ENCODE measurements at regions not wholly inside any gene's neighbourhood (a gene's known extent, or its start where the extent isn't known, plus 50 kb on each side); places are given as distances from the start of the nearest gene placed in this dataset.

DNA sequence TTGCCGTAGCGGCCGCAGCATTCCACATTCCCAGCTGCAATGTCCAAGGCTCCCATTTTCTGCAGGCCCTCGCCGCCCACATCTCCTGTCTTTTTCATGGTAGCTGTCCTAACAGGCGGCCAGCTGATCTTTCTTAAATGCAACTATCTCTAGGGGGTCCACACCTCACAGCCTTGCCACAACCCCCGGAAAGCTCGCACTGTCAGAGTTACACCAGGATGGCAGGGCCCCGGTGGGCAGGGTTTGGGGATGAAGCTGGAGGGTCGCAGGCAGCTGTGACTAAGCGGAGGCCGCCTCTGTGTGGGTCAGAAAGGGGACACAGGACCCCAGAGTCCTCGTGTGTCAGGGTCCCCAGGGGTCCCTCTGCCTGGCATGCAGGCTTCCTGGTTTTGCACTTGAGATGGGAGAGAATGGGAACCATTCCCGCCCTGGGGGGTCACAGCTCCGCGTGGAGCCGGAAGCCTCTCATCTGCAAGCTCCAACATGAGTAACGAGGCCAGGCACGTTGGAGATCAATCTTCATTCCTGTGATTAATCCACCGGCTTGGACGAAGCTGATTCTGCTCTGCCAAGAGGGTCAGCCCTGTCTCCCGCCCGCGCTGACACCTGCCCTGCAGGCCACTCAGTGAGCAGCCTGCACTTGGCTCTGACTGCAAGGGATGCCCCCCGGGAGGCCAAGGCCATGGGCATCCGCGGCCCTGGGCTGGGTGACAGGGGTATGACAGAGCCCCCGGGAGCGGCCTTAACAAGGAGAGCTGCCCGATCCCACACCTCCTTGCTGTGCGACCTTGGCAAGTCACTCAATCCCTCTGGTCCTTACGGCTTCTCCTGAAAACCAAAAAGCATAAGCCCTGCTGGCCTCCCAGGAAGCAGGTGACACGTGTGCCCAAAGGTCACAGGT lies 97.9 kb downstream of the ADRA2C start:
- Histone ChIP-seq H3K9me3 (ENCODE audit: control insufficient read depth in 2 of 2, insufficient read depth in 1 of 2, low read length in 1 of 2) (no peaks in the 10 kb centered on the region), H3K4me1 (ENCODE audit: control insufficient read depth in 2 of 2, insufficient read depth in 2 of 2, low read length in 2 of 2) (no peaks in the 10 kb centered on the region), H3K27ac (ENCODE audit: low read depth in 1 of 2, low read length in 1 of 2) (no peak overlapping the region), H3K4me3 (ENCODE audit: low read length in 2 of 2) (no peak overlapping the region), H3K27me3 (ENCODE audit: control insufficient read depth in 2 of 2, insufficient read depth in 1 of 2, low read length in 1 of 2) (peaks cover 0 to 25% of the 10 kb centered on the region in 2 donors), H3K36me3 (ENCODE audit: control insufficient read depth in 2 of 2, insufficient read depth in 2 of 2, low read length in 1 of 2) (no peaks in the 10 kb centered on the region)
- DNase-seq (ENCODE audit: low read depth in 6 of 9, low spot score in 9 of 9): no peak
- WGBS: 87% methylated on average over 33 of the region's 33 CpGs

DNA sequence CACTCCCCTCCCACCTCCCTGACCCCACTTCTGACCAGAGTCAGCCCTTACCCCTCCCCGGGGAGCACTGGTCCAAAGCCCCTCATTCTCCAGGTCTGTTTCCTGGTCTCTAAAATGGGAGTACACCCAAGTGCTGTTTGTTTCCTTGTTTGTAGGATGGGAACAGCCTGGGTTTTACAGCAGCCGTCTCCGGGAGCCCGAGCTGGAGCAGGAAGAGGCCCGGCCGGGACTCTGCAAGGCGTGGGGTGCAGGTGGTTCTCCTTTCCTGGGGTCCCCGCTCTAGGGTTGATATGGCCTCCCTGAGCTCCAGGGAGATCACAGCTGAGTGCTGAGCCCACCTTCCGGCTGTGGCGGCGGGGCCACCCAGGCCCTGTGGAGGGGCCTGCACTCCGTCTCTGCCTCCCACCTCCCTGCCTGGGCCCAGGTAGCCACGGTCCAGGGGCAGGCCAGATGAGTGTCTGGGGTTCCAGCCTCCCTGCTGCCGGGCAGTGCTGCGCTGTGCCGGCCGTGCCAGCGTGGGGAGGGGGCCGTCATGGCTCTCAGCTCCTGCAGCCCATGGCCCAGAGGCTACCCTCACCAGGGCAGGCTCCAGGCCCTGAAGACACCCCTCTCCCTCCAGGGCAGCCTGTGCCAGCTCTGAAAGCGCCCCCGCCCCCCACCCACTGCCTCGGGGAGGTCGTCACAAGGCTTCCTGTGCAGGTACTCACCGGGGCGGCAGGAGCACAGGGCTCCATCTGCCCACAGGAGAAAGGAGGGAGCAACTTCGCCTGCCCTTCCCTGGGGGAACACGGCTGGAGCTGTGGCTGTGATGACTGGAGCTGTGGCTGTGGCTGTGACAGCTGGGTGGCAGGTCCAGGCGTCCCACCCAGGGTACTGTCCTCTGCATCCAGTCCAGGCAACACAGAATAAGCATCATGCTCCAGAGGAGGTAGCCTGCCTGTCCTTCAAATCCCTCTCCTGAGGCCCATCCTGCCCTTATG lies 98.8 kb downstream of the ADRA2C start:
- peaks cover 2 to 31% of the 10 kb centered on the region in 2 donors for H3K27me3 ChIP-seq (ENCODE audit: control insufficient read depth in 2 of 2, insufficient read depth in 1 of 2, low read length in 1 of 2)
- no peak overlapping the region for H3K27ac ChIP-seq (ENCODE audit: low read depth in 1 of 2, low read length in 1 of 2)
- H3K36me3 ChIP-seq (ENCODE audit: control insufficient read depth in 2 of 2, insufficient read depth in 2 of 2, low read length in 1 of 2): no peaks in the 10 kb centered on the region
- H3K9me3 ChIP-seq (ENCODE audit: control insufficient read depth in 2 of 2, insufficient read depth in 1 of 2, low read length in 1 of 2): no peaks in the 10 kb centered on the region
- DNase-seq (ENCODE audit: low read depth in 6 of 9, low spot score in 9 of 9): no peak
- no peaks in the 10 kb centered on the region for H3K4me1 ChIP-seq (ENCODE audit: control insufficient read depth in 2 of 2, insufficient read depth in 2 of 2, low read length in 2 of 2)
- no peak overlapping the region for H3K4me3 ChIP-seq (ENCODE audit: low read length in 2 of 2)
- WGBS: 78% methylated on average over 28 of the region's 28 CpGs

DNA sequence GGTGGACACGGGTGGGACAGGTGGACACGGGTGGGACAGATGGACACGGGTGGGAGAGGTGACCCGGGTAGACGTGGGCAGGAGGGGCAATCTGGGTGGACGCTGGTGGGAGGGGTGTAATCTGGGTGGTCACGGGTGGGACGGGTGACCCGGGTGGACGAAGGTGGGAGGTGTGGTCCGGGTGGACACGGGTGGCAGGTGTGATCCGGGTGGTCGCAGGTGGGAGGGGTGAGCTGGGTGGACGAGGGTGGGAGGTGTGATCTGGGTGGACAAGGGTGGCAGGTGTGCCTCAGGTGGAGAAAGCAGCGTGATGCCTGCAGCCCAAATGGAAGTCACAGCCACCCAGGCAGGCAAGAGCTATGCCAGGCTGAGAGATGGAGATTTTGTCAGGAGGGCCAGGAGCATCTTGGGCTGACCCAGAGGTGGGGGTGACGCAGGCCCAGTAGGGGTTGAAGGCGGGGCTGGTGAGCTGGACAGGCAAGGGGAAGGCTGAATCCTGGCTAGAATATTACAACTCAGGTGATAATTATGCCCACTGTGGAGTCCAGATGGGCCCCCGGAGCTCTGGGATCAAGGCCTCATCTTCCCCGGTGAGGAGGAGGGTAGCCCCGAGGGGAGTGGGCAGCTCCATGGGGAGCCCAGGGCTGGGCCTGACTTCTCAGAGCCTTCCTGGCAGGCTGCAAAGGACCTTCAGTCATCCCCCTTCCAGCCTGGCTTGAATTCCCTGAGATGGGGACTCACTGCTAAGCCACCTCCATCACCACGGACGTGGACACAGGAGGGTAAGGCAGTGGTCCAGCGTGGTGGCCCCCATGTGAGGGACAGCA lies 100.0 kb downstream of the ADRA2C start:
- WGBS: 95% methylated on average over 24 of the region's 24 CpGs
- Histone ChIP-seq H3K9me3 (ENCODE audit: control insufficient read depth in 2 of 2, insufficient read depth in 1 of 2, low read length in 1 of 2) (no peaks in the 10 kb centered on the region), H3K4me1 (ENCODE audit: control insufficient read depth in 2 of 2, insufficient read depth in 2 of 2, low read length in 2 of 2) (peaks cover 0 to 3% of the 10 kb centered on the region in 2 donors), H3K27ac (ENCODE audit: low read depth in 1 of 2, low read length in 1 of 2) (no peak overlapping the region), H3K4me3 (ENCODE audit: low read length in 2 of 2) (no peak overlapping the region), H3K36me3 (ENCODE audit: control insufficient read depth in 2 of 2, insufficient read depth in 2 of 2, low read length in 1 of 2) (no peaks in the 10 kb centered on the region), H3K27me3 (ENCODE audit: control insufficient read depth in 2 of 2, insufficient read depth in 1 of 2, low read length in 1 of 2) (peaks cover 2 to 43% of the 10 kb centered on the region in 2 donors)
- no peak for DNase-seq (ENCODE audit: low read depth in 6 of 9, low spot score in 9 of 9)

DNA sequence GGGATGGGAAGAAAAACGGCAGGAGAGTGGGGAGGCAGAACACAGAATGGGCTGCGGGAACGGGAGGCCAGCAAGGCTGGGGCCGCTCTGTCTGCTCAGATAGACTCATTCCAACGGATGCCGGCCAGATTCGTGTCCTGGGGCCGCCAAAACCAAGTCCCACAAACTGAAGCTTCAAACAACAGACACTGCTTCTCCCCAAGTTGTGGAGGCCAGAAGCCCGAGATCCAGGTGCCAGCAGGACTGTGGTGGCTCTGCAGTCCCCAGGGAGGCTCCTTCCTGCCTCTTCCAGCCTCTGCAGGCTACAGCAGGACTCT lies 100.6 kb downstream of the ADRA2C start:
- peaks cover 0 to 7% of the 10 kb centered on the region in 2 donors for H3K4me1 ChIP-seq (ENCODE audit: control insufficient read depth in 2 of 2, insufficient read depth in 2 of 2, low read length in 2 of 2)
- DNase-seq (ENCODE audit: low read depth in 6 of 9, low spot score in 9 of 9): no peak
- H3K4me3 ChIP-seq (ENCODE audit: low read length in 2 of 2): no peak overlapping the region
- no peaks in the 10 kb centered on the region for H3K9me3 ChIP-seq (ENCODE audit: control insufficient read depth in 2 of 2, insufficient read depth in 1 of 2, low read length in 1 of 2)
- no peaks in the 10 kb centered on the region for H3K36me3 ChIP-seq (ENCODE audit: control insufficient read depth in 2 of 2, insufficient read depth in 2 of 2, low read length in 1 of 2)
- H3K27me3 ChIP-seq (ENCODE audit: control insufficient read depth in 2 of 2, insufficient read depth in 1 of 2, low read length in 1 of 2): peaks cover 3 to 44% of the 10 kb centered on the region in 2 donors
- WGBS: 82% methylated on average over 9 of the region's 9 CpGs
- no peak overlapping the region for H3K27ac ChIP-seq (ENCODE audit: low read depth in 1 of 2, low read length in 1 of 2)

DNA sequence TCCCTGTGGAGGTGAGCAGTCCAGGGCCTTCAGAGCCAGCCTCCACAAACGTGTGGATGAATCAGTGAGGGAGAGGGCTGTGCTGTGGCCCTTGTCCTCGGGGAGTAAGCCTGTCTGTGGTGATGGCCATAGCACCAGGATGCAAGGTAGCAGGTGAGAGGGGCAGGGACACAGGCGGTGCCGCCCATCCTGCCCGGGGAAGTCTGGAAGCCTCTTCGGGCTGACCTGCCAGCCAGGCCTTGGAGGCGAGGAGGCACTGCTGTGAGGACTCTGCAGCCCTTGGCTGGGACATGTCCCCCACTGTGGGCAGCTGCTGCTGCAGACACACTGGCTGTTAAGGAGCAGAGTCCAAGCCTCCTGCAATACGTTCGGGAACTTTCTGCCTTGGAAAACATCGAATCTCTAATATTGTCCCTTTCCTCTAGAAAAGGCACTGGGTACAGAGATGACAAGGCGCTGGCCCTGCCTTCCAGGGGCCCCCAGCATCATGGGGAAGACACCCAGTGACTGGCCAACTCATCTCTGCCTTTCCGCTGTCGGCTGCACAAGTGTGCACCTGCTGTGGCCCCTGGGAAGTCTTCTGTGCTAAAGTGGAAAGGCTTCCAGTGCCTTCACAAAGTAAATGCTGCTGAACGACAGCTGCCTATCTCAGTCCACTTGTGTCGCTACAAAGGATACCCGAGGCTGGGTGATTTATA lies 101.4 kb downstream of the ADRA2C start:
- no peak overlapping the region for H3K4me3 ChIP-seq (ENCODE audit: low read length in 2 of 2)

DNA sequence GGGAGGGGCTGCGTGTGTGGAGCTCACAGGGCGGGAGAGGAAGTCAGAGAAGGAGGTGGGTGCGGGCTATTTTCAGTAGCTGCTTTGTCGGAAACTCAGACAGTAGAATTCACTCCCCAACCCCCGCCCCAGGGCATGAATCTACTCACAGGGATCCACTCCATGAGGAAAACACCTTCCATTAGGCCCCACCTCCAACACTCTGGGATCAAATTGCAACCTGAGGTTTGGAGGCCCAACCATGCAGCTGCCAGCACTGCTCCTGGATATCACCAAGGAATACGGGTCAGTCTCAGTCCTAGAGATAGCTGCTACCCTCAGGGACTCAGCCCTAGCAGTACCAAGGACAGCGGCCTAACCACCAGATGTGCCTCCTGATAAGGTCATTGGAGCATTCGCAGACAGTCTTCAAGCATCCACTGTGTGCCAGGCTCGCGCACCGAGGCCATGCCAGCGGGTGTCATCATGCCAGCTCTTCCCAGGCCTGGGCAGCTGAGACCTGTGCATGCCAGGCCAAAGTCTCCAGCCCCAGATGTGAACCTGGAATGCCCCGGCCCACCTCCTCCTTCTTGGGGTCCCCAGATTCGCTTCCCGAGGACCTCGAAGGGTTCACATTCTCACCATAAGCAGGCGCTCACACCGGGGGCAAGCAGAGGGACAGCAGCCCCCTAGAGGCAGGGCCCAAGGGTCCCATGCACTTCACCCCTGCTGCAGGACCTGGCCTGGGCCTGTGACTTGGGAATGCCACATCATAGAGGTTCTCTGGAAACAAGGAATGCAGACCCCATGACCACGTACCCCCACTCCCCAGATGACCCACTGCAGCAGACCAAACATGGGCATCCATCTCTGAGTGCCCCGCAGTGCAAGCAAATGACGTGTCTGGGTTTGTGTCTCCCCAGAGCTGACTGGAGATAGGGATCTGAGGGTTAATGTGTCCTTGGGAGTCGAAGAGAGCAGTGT lies 102.3 kb downstream of the ADRA2C start:
- 80% methylated on average over 22 of the region's 22 CpGs for WGBS
- H3K27me3 ChIP-seq (ENCODE audit: control insufficient read depth in 2 of 2, insufficient read depth in 1 of 2, low read length in 1 of 2): peaks cover 12 to 47% of the 10 kb centered on the region in 2 donors
- no peak for DNase-seq (ENCODE audit: low read depth in 6 of 9, low spot score in 9 of 9)

More for the DNA sequence above, 101.4 kb downstream of the ADRA2C start:
- H3K9me3 ChIP-seq (ENCODE audit: control insufficient read depth in 2 of 2, insufficient read depth in 1 of 2, low read length in 1 of 2): no peaks in the 10 kb centered on the region
- no peaks in the 10 kb centered on the region for H3K36me3 ChIP-seq (ENCODE audit: control insufficient read depth in 2 of 2, insufficient read depth in 2 of 2, low read length in 1 of 2)
- peaks cover 0 to 7% of the 10 kb centered on the region in 2 donors for H3K4me1 ChIP-seq (ENCODE audit: control insufficient read depth in 2 of 2, insufficient read depth in 2 of 2, low read length in 2 of 2)
- 95% methylated on average over 16 of the region's 16 CpGs for WGBS
- DNase-seq (ENCODE audit: low read depth in 6 of 9, low spot score in 9 of 9): no peak
- peaks cover 10 to 46% of the 10 kb centered on the region in 2 donors for H3K27me3 ChIP-seq (ENCODE audit: control insufficient read depth in 2 of 2, insufficient read depth in 1 of 2, low read length in 1 of 2)
- H3K27ac ChIP-seq (ENCODE audit: low read depth in 1 of 2, low read length in 1 of 2): no peak overlapping the region

DNA sequence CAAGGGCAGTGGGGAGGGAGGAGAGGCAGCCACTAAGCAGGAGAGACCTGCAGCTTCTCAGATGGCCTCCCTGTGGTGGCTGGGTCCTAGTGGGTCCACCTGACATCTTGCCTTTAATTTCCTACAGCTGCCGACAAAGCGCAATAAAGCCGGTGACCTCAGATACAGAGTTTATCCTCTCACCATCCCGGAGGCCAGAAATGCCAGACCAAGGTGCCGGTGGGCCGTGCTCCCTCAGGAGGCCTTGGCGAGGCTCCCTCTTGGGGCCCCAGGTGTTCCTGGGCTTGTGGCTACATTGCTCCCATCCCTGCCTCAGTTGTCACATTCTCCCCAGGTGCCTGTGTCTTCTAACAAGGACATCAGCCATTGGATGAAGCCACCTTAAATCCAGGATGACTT lies 103.0 kb downstream of the ADRA2C start:
- WGBS: 96% methylated on average over 7 of the region's 7 CpGs
- no peaks in the 10 kb centered on the region for H3K9me3 ChIP-seq (ENCODE audit: control insufficient read depth in 2 of 2, insufficient read depth in 1 of 2, low read length in 1 of 2)
- peaks cover 12 to 49% of the 10 kb centered on the region in 2 donors for H3K27me3 ChIP-seq (ENCODE audit: control insufficient read depth in 2 of 2, insufficient read depth in 1 of 2, low read length in 1 of 2)
- peaks cover 0 to 7% of the 10 kb centered on the region in 2 donors for H3K4me1 ChIP-seq (ENCODE audit: control insufficient read depth in 2 of 2, insufficient read depth in 2 of 2, low read length in 2 of 2)
- no peak for DNase-seq (ENCODE audit: low read depth in 6 of 9, low spot score in 9 of 9)
- H3K36me3 ChIP-seq (ENCODE audit: control insufficient read depth in 2 of 2, insufficient read depth in 2 of 2, low read length in 1 of 2): no peaks in the 10 kb centered on the region
- no peak overlapping the region for H3K4me3 ChIP-seq (ENCODE audit: low read length in 2 of 2)
- H3K27ac ChIP-seq (ENCODE audit: low read depth in 1 of 2, low read length in 1 of 2): no peak overlapping the region

More for the DNA sequence above, 102.3 kb downstream of the ADRA2C start:
- no peak overlapping the region for H3K4me3 ChIP-seq (ENCODE audit: low read length in 2 of 2)
- H3K36me3 ChIP-seq (ENCODE audit: control insufficient read depth in 2 of 2, insufficient read depth in 2 of 2, low read length in 1 of 2): no peaks in the 10 kb centered on the region
- H3K9me3 ChIP-seq (ENCODE audit: control insufficient read depth in 2 of 2, insufficient read depth in 1 of 2, low read length in 1 of 2): no peaks in the 10 kb centered on the region
- H3K27ac ChIP-seq (ENCODE audit: low read depth in 1 of 2, low read length in 1 of 2): no peak overlapping the region
- peaks cover 0 to 7% of the 10 kb centered on the region in 2 donors for H3K4me1 ChIP-seq (ENCODE audit: control insufficient read depth in 2 of 2, insufficient read depth in 2 of 2, low read length in 2 of 2)
